ENCODE measurements at regions not wholly inside any gene's neighbourhood (a gene's known extent, or its start where the extent isn't known, plus 50 kb on each side); places are given as distances from the start of the nearest gene placed in this dataset.

DNA sequence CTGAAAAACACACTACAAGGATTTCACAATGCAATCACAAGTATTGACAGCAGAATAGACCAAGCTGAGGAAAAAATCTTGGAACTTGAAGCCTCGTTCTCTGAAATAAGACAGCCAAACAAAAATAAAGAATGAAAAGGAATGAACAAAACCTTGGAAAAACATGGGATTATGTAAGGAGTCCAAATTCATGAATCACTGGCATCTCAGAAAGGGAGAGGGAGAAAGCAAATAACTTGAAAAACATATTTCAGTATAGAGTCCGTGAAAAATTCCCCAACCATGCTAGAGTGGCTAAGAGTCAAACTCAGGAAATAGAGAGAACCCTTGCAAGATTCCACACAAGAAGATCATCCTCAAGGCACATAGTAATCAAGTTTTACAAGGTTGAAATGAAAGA is 178.5 kb upstream of the CTSO start (continued):
- TF ChIP-seq, protein P1, sequence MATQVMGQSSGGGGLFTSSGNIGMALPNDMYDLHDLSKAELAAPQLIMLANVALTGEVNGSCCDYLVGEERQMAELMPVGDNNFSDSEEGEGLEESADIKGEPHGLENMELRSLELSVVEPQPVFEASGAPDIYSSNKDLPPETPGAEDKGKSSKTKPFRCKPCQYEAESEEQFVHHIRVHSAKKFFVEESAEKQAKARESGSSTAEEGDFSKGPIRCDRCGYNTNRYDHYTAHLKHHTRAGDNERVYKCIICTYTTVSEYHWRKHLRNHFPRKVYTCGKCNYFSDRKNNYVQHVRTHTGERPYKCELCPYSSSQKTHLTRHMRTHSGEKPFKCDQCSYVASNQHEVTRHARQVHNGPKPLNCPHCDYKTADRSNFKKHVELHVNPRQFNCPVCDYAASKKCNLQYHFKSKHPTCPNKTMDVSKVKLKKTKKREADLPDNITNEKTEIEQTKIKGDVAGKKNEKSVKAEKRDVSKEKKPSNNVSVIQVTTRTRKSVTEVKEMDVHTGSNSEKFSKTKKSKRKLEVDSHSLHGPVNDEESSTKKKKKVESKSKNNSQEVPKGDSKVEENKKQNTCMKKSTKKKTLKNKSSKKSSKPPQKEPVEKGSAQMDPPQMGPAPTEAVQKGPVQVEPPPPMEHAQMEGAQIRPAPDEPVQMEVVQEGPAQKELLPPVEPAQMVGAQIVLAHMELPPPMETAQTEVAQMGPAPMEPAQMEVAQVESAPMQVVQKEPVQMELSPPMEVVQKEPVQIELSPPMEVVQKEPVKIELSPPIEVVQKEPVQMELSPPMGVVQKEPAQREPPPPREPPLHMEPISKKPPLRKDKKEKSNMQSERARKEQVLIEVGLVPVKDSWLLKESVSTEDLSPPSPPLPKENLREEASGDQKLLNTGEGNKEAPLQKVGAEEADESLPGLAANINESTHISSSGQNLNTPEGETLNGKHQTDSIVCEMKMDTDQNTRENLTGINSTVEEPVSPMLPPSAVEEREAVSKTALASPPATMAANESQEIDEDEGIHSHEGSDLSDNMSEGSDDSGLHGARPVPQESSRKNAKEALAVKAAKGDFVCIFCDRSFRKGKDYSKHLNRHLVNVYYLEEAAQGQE (IDR thresholded peaks at IDR 0.05; ENCODE audit: unreplicated experiment) = no peak

DNA sequence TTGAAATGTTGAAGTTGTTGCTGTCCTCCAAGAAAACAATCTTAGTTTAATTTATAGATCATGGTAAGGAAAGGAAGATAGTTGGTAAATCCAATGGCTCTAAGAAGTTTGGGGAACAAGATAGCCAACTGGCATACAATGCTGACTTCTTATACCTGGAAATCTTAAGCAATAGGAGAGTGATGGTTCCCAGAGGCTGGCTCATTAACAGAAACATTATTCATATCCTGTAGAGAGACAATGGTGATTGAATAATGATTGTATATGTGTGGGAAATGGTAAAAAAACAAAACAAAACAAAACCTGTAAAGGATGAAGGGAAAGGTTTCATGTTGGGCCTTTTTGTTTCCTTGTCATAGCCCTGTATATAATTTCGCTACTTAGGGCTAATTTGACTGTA is 174.9 kb upstream of the CTSO start:
- H3K9me3 Mint-ChIP-seq = peaks cover 21% of the 10 kb centered on the region
- no peak overlapping the region for H3K4me2 ChIP-seq
- ATAC-seq = no peak
- H3K27ac ChIP-seq (ENCODE audit: low read depth) = no peak overlapping the region
- H3K27me3 Mint-ChIP-seq (ENCODE audit: insufficient read depth, low read depth, poor library complexity) = peaks cover 4% of the 10 kb centered on the region
- H3K4me3 ChIP-seq = no peak overlapping the region
- TF ChIP-seq NANOG (IDR thresholded peaks at IDR 0.05; ENCODE audit: borderline replicate concordance) = no peak
- TF ChIP-seq, protein P2, sequence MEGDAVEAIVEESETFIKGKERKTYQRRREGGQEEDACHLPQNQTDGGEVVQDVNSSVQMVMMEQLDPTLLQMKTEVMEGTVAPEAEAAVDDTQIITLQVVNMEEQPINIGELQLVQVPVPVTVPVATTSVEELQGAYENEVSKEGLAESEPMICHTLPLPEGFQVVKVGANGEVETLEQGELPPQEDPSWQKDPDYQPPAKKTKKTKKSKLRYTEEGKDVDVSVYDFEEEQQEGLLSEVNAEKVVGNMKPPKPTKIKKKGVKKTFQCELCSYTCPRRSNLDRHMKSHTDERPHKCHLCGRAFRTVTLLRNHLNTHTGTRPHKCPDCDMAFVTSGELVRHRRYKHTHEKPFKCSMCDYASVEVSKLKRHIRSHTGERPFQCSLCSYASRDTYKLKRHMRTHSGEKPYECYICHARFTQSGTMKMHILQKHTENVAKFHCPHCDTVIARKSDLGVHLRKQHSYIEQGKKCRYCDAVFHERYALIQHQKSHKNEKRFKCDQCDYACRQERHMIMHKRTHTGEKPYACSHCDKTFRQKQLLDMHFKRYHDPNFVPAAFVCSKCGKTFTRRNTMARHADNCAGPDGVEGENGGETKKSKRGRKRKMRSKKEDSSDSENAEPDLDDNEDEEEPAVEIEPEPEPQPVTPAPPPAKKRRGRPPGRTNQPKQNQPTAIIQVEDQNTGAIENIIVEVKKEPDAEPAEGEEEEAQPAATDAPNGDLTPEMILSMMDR (conservative IDR thresholded peaks at IDR 0.05; ENCODE audit: low read depth in 2 of 2) = no peak
- TF ChIP-seq, protein P3, sequence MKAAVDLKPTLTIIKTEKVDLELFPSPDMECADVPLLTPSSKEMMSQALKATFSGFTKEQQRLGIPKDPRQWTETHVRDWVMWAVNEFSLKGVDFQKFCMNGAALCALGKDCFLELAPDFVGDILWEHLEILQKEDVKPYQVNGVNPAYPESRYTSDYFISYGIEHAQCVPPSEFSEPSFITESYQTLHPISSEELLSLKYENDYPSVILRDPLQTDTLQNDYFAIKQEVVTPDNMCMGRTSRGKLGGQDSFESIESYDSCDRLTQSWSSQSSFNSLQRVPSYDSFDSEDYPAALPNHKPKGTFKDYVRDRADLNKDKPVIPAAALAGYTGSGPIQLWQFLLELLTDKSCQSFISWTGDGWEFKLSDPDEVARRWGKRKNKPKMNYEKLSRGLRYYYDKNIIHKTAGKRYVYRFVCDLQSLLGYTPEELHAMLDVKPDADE (IDR thresholded peaks at IDR 0.05) = no peak
- DNase-seq (ENCODE audit: low spot score) = no peak
- H3K36me3 ChIP-seq (ENCODE audit: insufficient read depth) = no peaks in the 10 kb centered on the region
- no peaks in the 10 kb centered on the region for H3K27me3 ChIP-seq (ENCODE audit: insufficient read depth)
- no peaks in the 10 kb centered on the region for H3K4me1 Mint-ChIP-seq
- no peaks in the 10 kb centered on the region for H3F3A ChIP-seq (replicated peaks; ENCODE audit: low read depth)
- H2AFZ ChIP-seq = no peak overlapping the region
- H3K79me2 ChIP-seq (replicated peaks; ENCODE audit: insufficient read depth) = no peaks in the 10 kb centered on the region
- no peaks in the 10 kb centered on the region for H3K4me1 ChIP-seq (ENCODE audit: insufficient read depth)
- H3K36me3 Mint-ChIP-seq (ENCODE audit: low read depth) = peaks cover 13% of the 10 kb centered on the region; the same call in 2 of the 3 replicates
- no peaks in the 10 kb centered on the region for H4K20me1 ChIP-seq (replicated peaks; ENCODE audit: insufficient read depth)
- H3K27ac Mint-ChIP-seq = no peak overlapping the region
- peaks cover 8% of the 10 kb centered on the region for H3K9me2 ChIP-seq (ENCODE audit: insufficient read depth)
- H3K4me3 Mint-ChIP-seq = no peak overlapping the region

DNA sequence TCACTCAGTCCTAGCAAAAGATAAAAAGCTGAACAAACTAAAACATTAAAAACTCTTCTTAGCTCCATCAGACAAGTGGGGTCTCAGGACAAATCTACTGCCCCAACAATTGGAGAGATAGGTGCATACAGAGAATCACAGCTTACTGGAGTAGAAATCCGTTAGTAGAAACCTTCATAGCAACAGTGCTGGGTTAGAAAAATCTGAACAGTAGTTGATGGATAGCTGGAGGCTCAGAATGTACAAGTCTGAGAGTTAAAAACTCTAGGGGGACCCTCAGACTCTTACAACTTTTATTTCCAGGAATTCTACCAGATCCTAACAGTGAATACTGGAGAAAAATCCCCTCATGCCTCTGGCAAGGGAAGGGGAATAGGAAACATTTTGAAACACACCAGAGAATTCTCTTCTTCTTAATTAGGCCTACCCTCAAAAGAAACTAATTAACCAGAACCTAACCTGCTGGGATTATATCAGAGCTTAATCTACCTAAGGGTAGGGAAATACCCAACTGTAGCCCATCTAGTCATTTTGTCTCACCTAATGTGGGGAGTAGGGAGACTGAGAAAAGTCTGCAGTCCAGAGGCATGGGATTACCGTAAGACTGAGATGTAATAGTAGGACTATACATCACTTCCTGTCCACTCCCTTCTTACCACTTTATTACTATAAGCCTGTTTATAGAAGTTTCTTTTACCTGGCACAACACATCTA is 165.0 kb upstream of the CTSO start:
- H3K4me2 ChIP-seq = no peak overlapping the region
- peak overlapping the region; percentile 39; the same call in 1 of the 2 replicates for H2AFZ ChIP-seq
- no peak for ATAC-seq
- H3K9me2 ChIP-seq (ENCODE audit: insufficient read depth) = no peaks in the 10 kb centered on the region
- no peak for DNase-seq (ENCODE audit: low spot score)
- H3K4me3 Mint-ChIP-seq = no peak overlapping the region
- H3K4me3 ChIP-seq = no peak overlapping the region
- no peaks in the 10 kb centered on the region for H3K36me3 ChIP-seq (ENCODE audit: insufficient read depth)
- H3K27ac Mint-ChIP-seq = no peak overlapping the region
- no peaks in the 10 kb centered on the region for H3K27me3 ChIP-seq (ENCODE audit: insufficient read depth)
- H3K4me1 Mint-ChIP-seq = no peaks in the 10 kb centered on the region
- no peaks in the 10 kb centered on the region for H3K79me2 ChIP-seq (replicated peaks; ENCODE audit: insufficient read depth)
- H3K36me3 Mint-ChIP-seq (ENCODE audit: low read depth) = 0 out of 3 replicates have a peak, but pooled peaks cover under 1% of the 10 kb centered on the region
- H3F3A ChIP-seq (replicated peaks; ENCODE audit: low read depth) = no peaks in the 10 kb centered on the region
- no peaks in the 10 kb centered on the region for H3K4me1 ChIP-seq (ENCODE audit: insufficient read depth)
- no peaks in the 10 kb centered on the region for H4K20me1 ChIP-seq (replicated peaks; ENCODE audit: insufficient read depth)
- no peaks in the 10 kb centered on the region; the same call in 2 of the 3 replicates for H3K9me3 Mint-ChIP-seq
- H3K27ac ChIP-seq (ENCODE audit: low read depth) = no peak overlapping the region
- no peaks in the 10 kb centered on the region for H3K27me3 Mint-ChIP-seq (ENCODE audit: insufficient read depth, low read depth, poor library complexity)
- no peak for TF ChIP-seq ZNF331 (CRISPR knock-in tag; IDR thresholded peaks at IDR 0.05; ENCODE audit: low read depth)
- TF ChIP-seq, protein P3 (IDR thresholded peaks at IDR 0.05) = no peak
- no peak for TF ChIP-seq JUNB (IDR thresholded peaks at IDR 0.05; ENCODE audit: unreplicated experiment)
- no peak for TF ChIP-seq CREB1 (CRISPR knock-in tag; IDR thresholded peaks at IDR 0.05; ENCODE audit: low read depth)
- TF ChIP-seq, protein P1 (IDR thresholded peaks at IDR 0.05; ENCODE audit: unreplicated experiment) = no peak
- no peak for TF ChIP-seq EZH2phosphoT487 (IDR thresholded peaks at IDR 0.05; ENCODE audit: unreplicated experiment)
- TF ChIP-seq STAT1 (IDR thresholded peaks at IDR 0.05; ENCODE audit: unreplicated experiment) = no peak

Measured in GM23338 (cell line).